GM23338 (cell line): ENCODE measurements at regions not wholly inside any gene's neighbourhood (a gene's known extent, or its start where the extent isn't known, plus 50 kb on each side); places are given as distances from the start of the nearest gene placed in this dataset.

Experiments used
- CREB1 ChIP-seq: fragments of 250-450 bp; sonication (Bioruptor Pico); IDR thresholded peaks from 2 replicates; pipeline ENCODE4 v1.5.0; 2020; ENCODE audit warnings: low read depth, mild to moderate bottlenecking, moderate library complexity
- CTCF ChIP-seq, 2 experiments: fragments of 200-600 bp in 1 of 2; sonication (generic) in 1 of 2; conservative IDR thresholded peaks; 2 replicates each; pipeline versions ENCODE4 v1.5.1 to v1.6.1; 2016 to 2017; ENCODE audit warnings: antibody characterized with exemption in 2 of 2, low read depth in 2 of 2, mild to moderate bottlenecking in 2 of 2, moderate library complexity in 1 of 2
- ETS1 ChIP-seq: IDR thresholded peaks from 2 replicates; pipeline ENCODE4 v1.6.1; 2016; ENCODE audit warnings: antibody characterized with exemption
- EZH2 ChIP-seq: fragments of 200-600 bp; sonication (generic); IDR thresholded peaks from one replicate; pipeline ENCODE4 v1.8.0; 2017; ENCODE audit warnings: antibody characterized with exemption, mild to moderate bottlenecking, low read depth; ENCODE audit not compliant: unreplicated experiment
- EZH2phosphoT487 ChIP-seq: fragments of 200-600 bp; sonication (generic); IDR thresholded peaks from one replicate; pipeline ENCODE4 v1.8.1; 2018; ENCODE audit warnings: antibody characterized with exemption; ENCODE audit not compliant: unreplicated experiment
- JUNB ChIP-seq: IDR thresholded peaks from one replicate; pipeline ENCODE4 v1.6.1; 2016; ENCODE audit warnings: antibody characterized with exemption; ENCODE audit not compliant: unreplicated experiment
- NANOG ChIP-seq: IDR thresholded peaks from 2 replicates; pipeline ENCODE4 v1.6.1; 2016; ENCODE audit warnings: antibody characterized with exemption, borderline replicate concordance
- POLR2AphosphoS5 ChIP-seq: IDR thresholded peaks from 2 replicates; pipeline ENCODE4 v1.6.1; 2016; ENCODE audit warnings: antibody characterized with exemption, low read depth
- REST ChIP-seq: IDR thresholded peaks from one replicate; pipeline ENCODE4 v1.6.1; 2018; ENCODE audit warnings: antibody characterized with exemption; ENCODE audit not compliant: unreplicated experiment
- STAT1 ChIP-seq: IDR thresholded peaks from one replicate; pipeline ENCODE4 v1.6.1; 2016; ENCODE audit warnings: antibody characterized with exemption; ENCODE audit not compliant: unreplicated experiment
- ZNF114 ChIP-seq: fragments of 250-450 bp; sonication (Bioruptor Pico); IDR thresholded peaks from 2 replicates; pipeline ENCODE4 v1.5.0; 2020; ENCODE audit warnings: mild to moderate bottlenecking, moderate library complexity
- ZNF331 ChIP-seq: fragments of 250-450 bp; sonication (Bioruptor Pico); IDR thresholded peaks from 2 replicates; pipeline ENCODE4 v1.5.0; 2020; ENCODE audit warnings: low read depth, mild to moderate bottlenecking, moderate library complexity
- ZNF462 ChIP-seq: fragments of 250-450 bp; sonication (Bioruptor Pico); IDR thresholded peaks from 2 replicates; pipeline ENCODE4 v1.5.0; 2020; ENCODE audit warnings: mild to moderate bottlenecking, moderate library complexity

- TF ChIP-seq CTCF (conservative IDR thresholded peaks at IDR 0.05; ENCODE audit: low read depth in 2 of 2) (no peak), EZH2phosphoT487 (no peak), POLR2AphosphoS5 (no peak), EZH2 (no peak), REST (no peak), CREB1 (CRISPR knock-in tag) (no peak), ZNF331 (CRISPR knock-in tag) (no peak), ZNF114 (CRISPR knock-in tag) (no peak), ETS1 (no peak), JUNB (no peak), NANOG (no peak), STAT1 (no peak), ZNF462 (CRISPR knock-in tag) (no peak)
Observed at GRCh38 chr16:86632944-86633343, 54.6 kb downstream of the FOXL1 start.
